Peyer's patch (tissue), 4 donors: ENCODE measurements at regions not wholly inside any gene's neighbourhood (a gene's known extent, or its start where the extent isn't known, plus 50 kb on each side); places are given as distances from the start of the nearest gene placed in this dataset.

Source experiments
- DNase-seq, 3 donors: peaks; one replicate each; pipeline ENCODE4 v3.0.0-alpha.2; 2017 to 2019
- H3K27ac ChIP-seq, 4 donors: fragments of 200-600 bp; sonication (generic); one replicate each; pipeline ENCODE4 v1.5.1; 2016 to 2019
- H3K27me3 ChIP-seq, 2 donors: fragments of 200-600 bp; sonication (generic); one replicate each; pipeline ENCODE4 v1.5.1; 2019
- H3K36me3 ChIP-seq, 3 donors: fragments of 200-600 bp; sonication (generic); one replicate each; pipeline ENCODE4 v1.5.1; 2016 to 2019
- H3K4me1 ChIP-seq, 4 donors: fragments of 200-600 bp; sonication (generic); one replicate each; pipeline ENCODE4 v1.5.1; 2016 to 2019
- H3K4me3 ChIP-seq, 4 donors: fragments of 200-600 bp; sonication (generic); 1 replicate in 3 of 4; 2 replicates in 1 of 4; pipeline ENCODE4 v1.5.1; 2016 to 2019; ENCODE audit warnings: mild to moderate bottlenecking in 1 of 4
- H3K9me3 ChIP-seq, 4 donors: fragments of 200-600 bp; sonication (generic); one replicate each; pipeline ENCODE4 v1.5.1; 2016 to 2019; ENCODE audit warnings: mild to moderate bottlenecking in 1 of 4
- POLR2A ChIP-seq, 2 donors: fragments of 450-650 bp; IDR thresholded peaks; one replicate each; pipeline ENCODE4 v1.5.1; 2017; ENCODE audit warnings: antibody characterized with exemption in 2 of 2, mild to moderate bottlenecking in 2 of 2, moderate library complexity in 2 of 2
- TF ChIP-seq, protein P1 (sequence below), 6 experiments: fragments of 450-650 bp in 4 of 6; fragments of 200-600 bp in 2 of 6; sonication (generic) in 1 of 6; IDR thresholded peaks; one replicate each; pipeline ENCODE4 v1.5.1; 2017 to 2019; ENCODE audit warnings: antibody characterized with exemption in 6 of 6, mild to moderate bottlenecking in 3 of 6, moderate library complexity in 1 of 6

DNA sequence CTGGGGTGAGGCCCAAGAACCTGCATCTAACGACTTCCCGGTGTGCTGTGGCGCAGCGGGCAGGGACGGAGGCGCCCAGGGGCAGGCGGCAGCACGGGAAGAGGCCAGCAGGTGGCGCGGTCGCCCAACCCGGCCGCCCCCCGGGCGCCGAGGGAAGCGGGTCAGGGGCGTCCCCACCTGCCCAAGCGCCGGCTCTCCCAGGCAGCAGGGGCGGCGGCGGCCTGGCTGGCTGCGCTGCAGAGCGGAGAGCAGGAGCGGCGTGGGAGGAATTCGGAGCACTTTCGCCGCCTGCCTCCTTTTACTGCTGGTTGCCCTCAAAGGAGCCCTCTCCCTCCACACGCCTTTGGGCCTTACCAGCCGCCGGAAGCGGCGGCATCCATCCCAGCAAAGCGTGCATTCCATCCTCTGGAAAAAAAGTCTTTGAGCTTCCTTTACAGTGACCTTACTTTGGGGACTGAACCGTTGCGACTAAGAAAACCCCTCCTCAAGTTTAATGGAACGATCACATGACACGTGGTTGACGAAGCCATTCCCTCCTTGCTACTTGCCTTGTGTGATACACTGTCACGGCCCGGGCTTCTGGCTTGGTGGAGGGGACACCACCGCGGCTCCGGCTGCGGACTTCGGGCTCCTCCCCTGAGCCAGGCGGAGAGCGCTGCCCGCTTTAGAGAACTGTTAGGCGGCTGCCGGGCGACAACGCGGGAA lies 106.8 kb upstream of the CLMP start:
- Histone ChIP-seq H3K4me1 (peaks cover 0 to 12% (median 3%) of the 10 kb centered on the region in 4 donors), H3K27ac (peak overlapping the region in 1 of 4 donors; percentile 33), H3K27me3 (no peaks in the 10 kb centered on the region), H3K4me3 (peak overlapping the region in 3 of 4 donors; percentile 44 to 52 (median 48)), H3K36me3 (no peaks in the 10 kb centered on the region), H3K9me3 (no peaks in the 10 kb centered on the region)
- no peak for TF ChIP-seq POLR2A (IDR thresholded peaks at IDR 0.05)
- TF ChIP-seq, protein P1, sequence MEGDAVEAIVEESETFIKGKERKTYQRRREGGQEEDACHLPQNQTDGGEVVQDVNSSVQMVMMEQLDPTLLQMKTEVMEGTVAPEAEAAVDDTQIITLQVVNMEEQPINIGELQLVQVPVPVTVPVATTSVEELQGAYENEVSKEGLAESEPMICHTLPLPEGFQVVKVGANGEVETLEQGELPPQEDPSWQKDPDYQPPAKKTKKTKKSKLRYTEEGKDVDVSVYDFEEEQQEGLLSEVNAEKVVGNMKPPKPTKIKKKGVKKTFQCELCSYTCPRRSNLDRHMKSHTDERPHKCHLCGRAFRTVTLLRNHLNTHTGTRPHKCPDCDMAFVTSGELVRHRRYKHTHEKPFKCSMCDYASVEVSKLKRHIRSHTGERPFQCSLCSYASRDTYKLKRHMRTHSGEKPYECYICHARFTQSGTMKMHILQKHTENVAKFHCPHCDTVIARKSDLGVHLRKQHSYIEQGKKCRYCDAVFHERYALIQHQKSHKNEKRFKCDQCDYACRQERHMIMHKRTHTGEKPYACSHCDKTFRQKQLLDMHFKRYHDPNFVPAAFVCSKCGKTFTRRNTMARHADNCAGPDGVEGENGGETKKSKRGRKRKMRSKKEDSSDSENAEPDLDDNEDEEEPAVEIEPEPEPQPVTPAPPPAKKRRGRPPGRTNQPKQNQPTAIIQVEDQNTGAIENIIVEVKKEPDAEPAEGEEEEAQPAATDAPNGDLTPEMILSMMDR (IDR thresholded peaks at IDR 0.05) = peak; percentile 61 to 92 (median 82)
- DNase-seq = peak; percentile 31 to 79 (median 79)

DNA sequence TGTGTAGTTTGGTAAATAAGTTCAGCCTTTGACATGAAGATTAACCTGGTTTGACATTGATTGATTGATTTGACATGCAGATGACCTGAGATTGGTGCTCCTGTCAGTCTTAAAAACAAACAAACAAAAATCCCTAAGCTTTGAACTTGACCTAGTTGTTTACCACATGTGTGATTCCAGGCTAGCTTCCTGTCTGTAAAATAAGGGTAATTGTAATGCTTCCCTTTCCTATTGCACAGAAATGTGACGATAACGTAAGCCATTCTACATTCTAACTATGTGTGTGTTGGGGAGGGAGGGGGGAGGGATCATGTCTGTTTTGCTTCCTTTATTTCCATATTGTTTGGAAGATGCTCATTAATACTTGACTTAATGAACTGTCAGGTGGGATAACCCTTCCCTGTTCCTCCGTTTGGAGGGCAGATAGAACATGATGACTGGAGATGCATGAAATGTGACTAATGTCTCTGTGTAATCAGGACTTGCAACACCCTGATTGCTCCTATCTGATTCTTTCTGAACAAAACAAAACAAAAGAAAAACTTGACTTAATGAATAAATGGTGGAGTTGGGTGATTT lies 106.1 kb upstream of the CLMP start:
- Histone ChIP-seq H3K27ac (no peak overlapping the region), H3K4me3 (peak overlapping the region in 2 of 4 donors; percentile 48 to 52), H3K9me3 (no peaks in the 10 kb centered on the region), H3K27me3 (no peaks in the 10 kb centered on the region), H3K4me1 (peaks cover 0 to 12% (median 3%) of the 10 kb centered on the region in 4 donors), H3K36me3 (no peaks in the 10 kb centered on the region)
- TF ChIP-seq, protein P1 (IDR thresholded peaks at IDR 0.05) = no peak
- no peak for TF ChIP-seq POLR2A (IDR thresholded peaks at IDR 0.05)
- DNase-seq = no peak

DNA sequence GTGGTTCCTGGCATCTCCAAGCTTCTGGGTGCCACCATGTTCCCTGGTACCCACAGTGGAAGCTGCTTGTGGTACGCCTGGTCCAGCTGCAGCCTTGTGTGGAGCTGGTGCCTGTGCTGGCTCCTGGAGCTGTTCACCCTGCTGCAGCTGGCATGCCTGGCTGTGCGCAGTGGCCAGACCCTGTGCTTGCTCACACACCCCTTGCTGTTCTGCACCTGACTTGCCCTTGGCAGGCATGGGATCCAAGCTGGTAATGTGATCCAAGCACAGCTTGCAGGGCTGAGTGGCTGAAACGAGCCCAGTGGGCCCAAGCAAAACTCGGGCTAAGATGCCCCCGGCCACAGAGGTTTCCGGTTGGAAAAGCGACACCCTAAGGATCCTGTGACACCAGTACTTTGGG lies 104.7 kb upstream of the CLMP start:
- TF ChIP-seq POLR2A (IDR thresholded peaks at IDR 0.05) = no peak
- TF ChIP-seq, protein P1 (IDR thresholded peaks at IDR 0.05) = no peak
- Histone ChIP-seq H3K4me3 (no peak overlapping the region), H3K27ac (no peak overlapping the region), H3K27me3 (no peaks in the 10 kb centered on the region), H3K36me3 (no peaks in the 10 kb centered on the region), H3K4me1 (peaks cover 0 to 12% (median 3%) of the 10 kb centered on the region in 4 donors), H3K9me3 (no peaks in the 10 kb centered on the region)
- DNase-seq = no peak

DNA sequence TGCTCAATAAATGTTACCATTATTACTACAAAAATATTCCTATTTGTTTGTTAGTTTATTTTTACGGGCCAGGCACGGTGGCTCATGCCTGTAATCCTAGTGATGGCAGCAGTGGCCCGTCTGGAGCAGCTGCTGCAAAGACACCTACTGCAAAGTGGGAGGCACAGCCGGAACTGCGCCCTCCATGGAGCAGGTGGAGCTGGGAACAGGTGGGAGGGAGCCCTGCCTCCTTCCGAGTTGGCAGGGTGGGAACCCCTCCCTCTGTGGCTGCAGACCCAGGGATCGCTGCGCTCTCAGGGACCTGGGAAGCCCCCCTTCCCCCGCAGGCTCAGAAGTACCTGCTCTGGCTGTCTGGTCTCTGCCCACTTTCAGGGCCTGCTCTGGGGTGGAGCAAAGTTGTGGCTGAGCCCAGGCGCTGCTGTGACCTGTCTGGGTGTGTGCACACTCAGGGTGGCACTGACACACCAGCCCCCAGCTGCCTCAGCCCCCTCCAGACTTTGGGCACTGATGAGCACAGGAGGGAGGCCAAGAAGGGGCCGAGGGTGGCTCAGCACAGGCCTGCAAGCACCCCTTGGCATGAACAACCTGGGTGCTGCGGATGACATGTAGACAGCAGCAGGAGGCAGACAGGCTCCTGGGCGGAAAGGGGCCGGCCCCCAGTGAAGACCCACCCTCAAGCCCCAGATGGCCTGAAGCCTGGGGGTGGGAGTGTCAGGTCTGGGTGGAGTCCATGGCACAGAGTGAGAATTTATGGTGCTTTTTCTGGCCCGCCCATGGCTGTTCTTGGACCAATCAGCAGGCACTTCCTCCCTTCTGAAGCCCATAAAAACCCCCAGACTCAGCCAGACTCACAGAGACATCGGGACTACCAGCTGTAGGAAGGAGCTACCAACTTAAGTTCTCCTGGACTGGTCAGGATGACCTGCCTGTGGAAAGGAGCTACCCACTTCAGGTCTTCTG lies 103.7 kb upstream of the CLMP start:
- H3K27ac ChIP-seq = no peak overlapping the region
- no peaks in the 10 kb centered on the region for H3K36me3 ChIP-seq
- no peak overlapping the region for H3K4me3 ChIP-seq
- no peaks in the 10 kb centered on the region for H3K27me3 ChIP-seq
- no peak for DNase-seq
- no peaks in the 10 kb centered on the region for H3K9me3 ChIP-seq
- TF ChIP-seq, protein P1 (IDR thresholded peaks at IDR 0.05) = no peak
- no peak for TF ChIP-seq POLR2A (IDR thresholded peaks at IDR 0.05)
- peaks cover 0 to 12% (median 3%) of the 10 kb centered on the region in 4 donors for H3K4me1 ChIP-seq

DNA sequence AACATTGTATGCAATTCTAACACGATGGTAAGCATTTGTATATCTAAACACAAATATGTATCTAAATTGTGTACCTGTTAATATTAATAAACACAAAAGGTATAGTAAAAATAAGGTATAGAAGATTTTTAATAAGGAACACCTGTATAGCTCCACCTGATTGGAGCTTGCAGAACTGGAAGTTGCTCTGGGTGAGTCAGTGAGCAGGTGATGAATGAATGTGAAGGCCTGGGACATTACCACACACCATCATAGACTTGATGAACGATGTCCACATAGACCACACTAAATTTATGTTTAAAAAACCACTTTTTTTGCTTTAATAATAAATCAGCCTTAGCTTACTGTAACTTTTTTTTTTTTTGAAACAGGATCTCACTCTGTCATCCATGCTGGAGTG lies 97.6 kb upstream of the CLMP start:
- H3K9me3 ChIP-seq = no peaks in the 10 kb centered on the region
- H3K4me1 ChIP-seq = no peaks in the 10 kb centered on the region
- H3K36me3 ChIP-seq = no peaks in the 10 kb centered on the region
- H3K27me3 ChIP-seq = no peaks in the 10 kb centered on the region
- TF ChIP-seq POLR2A (IDR thresholded peaks at IDR 0.05) = no peak
- TF ChIP-seq, protein P1 (IDR thresholded peaks at IDR 0.05) = no peak
- no peak overlapping the region for H3K4me3 ChIP-seq
- no peak for DNase-seq
- no peak overlapping the region for H3K27ac ChIP-seq
